Pancreas (tissue), 10 donors: ENCODE measurements at regions not wholly inside any gene's neighbourhood (a gene's known extent, or its start where the extent isn't known, plus 50 kb on each side); places are given as distances from the start of the nearest gene placed in this dataset.

Source experiments
- ATAC-seq, 4 donors: fragments of 200-7000 bp; cut with Tn5 transposase; one replicate each; pipeline versions ENCODE4 v1.8.0 to v1.9.1; 2020; ENCODE audit warnings: mild to moderate bottlenecking in 4 of 4, moderate library complexity in 4 of 4
- DNase-seq, 6 donors: peaks; one replicate each; pipeline ENCODE4 v3.0.0-alpha.2; 2020
- FAIRE-seq: peaks from 2 replicates; lab custom pipeline; 2012; peaks lifted over from hg19 to GRCh38; lab: Jason Lieb, UNC
- H3K27ac ChIP-seq, 4 donors: fragments of 200-600 bp; sonication (generic); 1 replicate in 3 of 4; 2 replicates in 1 of 4; pipeline versions ENCODE4 v1.5.0 to v1.8.0; 2020
- H3K27me3 ChIP-seq, 4 donors: fragments of 200-600 bp; one replicate each; pipeline ENCODE4 v1.8.0; 2021
- H3K36me3 ChIP-seq, 3 donors: fragments of 200-600 bp; sonication (generic) in 1 of 3; one replicate each; pipeline versions ENCODE4 v1.5.0 to v1.8.0; 2020 to 2021
- H3K4me1 ChIP-seq, 3 donors: fragments of 200-600 bp; one replicate each; pipeline ENCODE4 v1.8.0; 2021
- H3K4me3 ChIP-seq, 4 donors: fragments of 200-600 bp; sonication (generic) in 2 of 4; one replicate each; pipeline versions ENCODE4 v1.5.0 to v1.8.0; 2020 to 2021
- H3K9me3 ChIP-seq, 4 donors: fragments of 200-600 bp; one replicate each; pipeline ENCODE4 v1.8.0; 2021
- CTCF ChIP-seq, 4 donors: fragments of 200-600 bp; sonication (generic) in 3 of 4; IDR thresholded peaks; one replicate each; pipeline versions ENCODE4 v1.5.0 to v1.8.0; 2021; ENCODE audit warnings: antibody characterized with exemption in 4 of 4
- WGBS, 2 donors: extraction: QIAGEN DNeasy Blood & Tissue Kit; methylation state at CpG; one replicate each; pipeline ENCODE4 v1.1.7; 2013; 5-methylcytosine and 5-hydroxymethylcytosine counted together
- intact Hi-C, 3 donors: fragments of 100-400 bp; cut with DNase I; formaldehyde crosslinking; loops; one replicate each; pipeline versions ENCODE4 v1.11.1 to v1.14.2; 2022
- donor health status: healthy with polysubstance abuse.
- donor health status: DM: no; HTN: no; CAD: no; lungs with moderate emphysema.
- donor health status: DM: no; HTN: no; CAD: no.
- donor health status: control.
- donor health status: control.
- donor health status: Bipolar disorder and iron deficiency.
- donor health status: DM: yes; HTN: yes; CAD: no.
- donor health status: DM: no; HTN: no; CAD: no.
- donor health status: DM: no; HTN: no; CAD: no.
- donor health status: DM: yes; HTN: yes; CAD: no.

- DNase-seq (no peak), ATAC-seq (no peak), FAIRE-seq (no peak)
- no peak overlapping the region for H3K27ac ChIP-seq
- H3K4me3 ChIP-seq = no peak overlapping the region
- WGBS, 2 donors = 56 to 86% methylated on average over 2 of the region's 2 CpGs
- no peaks in the 10 kb centered on the region for H3K9me3 ChIP-seq
- TF ChIP-seq CTCF (IDR thresholded peaks at IDR 0.05) = no peak
- intact Hi-C loops = no loop called here
- H3K27me3 ChIP-seq = no peaks in the 10 kb centered on the region
- H3K4me1 ChIP-seq = no peaks in the 10 kb centered on the region
- H3K36me3 ChIP-seq = no peaks in the 10 kb centered on the region
Observed at GRCh38 chr3:159233734-159234133, 431.9 kb downstream of the MFSD1 start.

- intact Hi-C loops = no loop called here
- Histone ChIP-seq H3K36me3 (no peaks in the 10 kb centered on the region), H3K4me1 (no peaks in the 10 kb centered on the region), H3K9me3 (no peaks in the 10 kb centered on the region), H3K4me3 (no peak overlapping the region), H3K27ac (no peak overlapping the region), H3K27me3 (no peaks in the 10 kb centered on the region)
- 37 to 66% methylated on average over 3 of the region's 3 CpGs for WGBS, 2 donors
- DNase-seq = no peak
- ATAC-seq = no peak
- FAIRE-seq = no peak
- no peak for TF ChIP-seq CTCF (IDR thresholded peaks at IDR 0.05)
Observed at GRCh38 chr3:159234306-159234705, 432.5 kb downstream of the MFSD1 start.

DNA sequence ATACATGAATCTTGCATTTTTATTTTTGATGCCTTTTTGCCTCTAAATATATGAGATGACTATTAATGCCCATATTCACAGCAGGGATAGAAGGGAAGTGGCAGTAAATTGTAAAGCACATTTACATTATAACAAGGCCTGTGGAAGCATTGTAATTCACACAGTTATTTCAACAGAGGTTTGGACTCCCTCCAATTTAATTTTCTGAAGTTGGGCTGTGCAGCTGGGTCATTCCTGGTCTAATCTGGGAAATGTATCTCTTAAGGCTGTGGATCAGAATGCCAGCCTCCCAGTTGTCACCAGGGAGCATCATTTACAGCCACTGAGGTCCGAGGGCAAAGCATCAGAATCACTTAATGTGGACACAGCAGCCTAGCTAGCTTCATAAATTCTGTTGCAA, 434.5 kb downstream of the MFSD1 start:
- H3K4me1 ChIP-seq = no peaks in the 10 kb centered on the region
- FAIRE-seq (no peak), DNase-seq (no peak), ATAC-seq (no peak)
- H3K36me3 ChIP-seq = no peaks in the 10 kb centered on the region
- 71 to 87% methylated on average over 1 of the region's 1 CpG for WGBS, 2 donors
- no peak overlapping the region for H3K4me3 ChIP-seq
- H3K9me3 ChIP-seq = no peaks in the 10 kb centered on the region
- H3K27me3 ChIP-seq = no peaks in the 10 kb centered on the region
- intact Hi-C loops = no loop called here
- no peak for TF ChIP-seq CTCF (IDR thresholded peaks at IDR 0.05)
- no peak overlapping the region for H3K27ac ChIP-seq

- no peak for DNase-seq
- Histone ChIP-seq H3K9me3 (no peaks in the 10 kb centered on the region), H3K36me3 (no peaks in the 10 kb centered on the region), H3K4me3 (no peak overlapping the region), H3K27ac (no peak overlapping the region), H3K4me1 (no peaks in the 10 kb centered on the region), H3K27me3 (no peaks in the 10 kb centered on the region)
- 70 to 76% methylated on average over 3 of the region's 3 CpGs for WGBS, 2 donors
- no peak for FAIRE-seq
- no peak for ATAC-seq
- TF ChIP-seq CTCF (IDR thresholded peaks at IDR 0.05) = no peak
- intact Hi-C loops = no loop called here
Observed at GRCh38 chr3:159237226-159237625, 435.4 kb downstream of the MFSD1 start.

DNA sequence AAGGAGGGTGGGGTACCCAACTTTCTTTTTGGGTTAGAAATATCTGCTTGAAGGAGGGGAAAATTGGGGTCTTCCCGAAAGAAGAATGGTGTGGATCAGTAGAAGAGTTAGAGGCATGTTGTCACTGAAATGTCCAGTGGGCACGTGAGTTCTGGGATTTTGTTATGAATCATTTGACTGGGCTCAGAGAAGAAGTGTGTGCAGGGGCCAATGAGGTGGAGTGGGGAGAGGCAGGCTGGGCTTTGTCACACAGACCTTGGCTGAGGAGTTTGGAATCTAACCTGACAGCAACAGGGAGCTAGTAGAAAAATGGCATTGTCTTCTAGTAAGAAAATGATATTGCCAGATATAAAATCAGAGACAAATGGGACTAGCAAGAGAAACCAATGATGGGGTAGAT, 436.8 kb downstream of the MFSD1 start:
- no peak for TF ChIP-seq CTCF (IDR thresholded peaks at IDR 0.05)
- Histone ChIP-seq H3K9me3 (no peaks in the 10 kb centered on the region), H3K27me3 (no peaks in the 10 kb centered on the region), H3K4me3 (no peak overlapping the region), H3K27ac (no peak overlapping the region), H3K36me3 (no peaks in the 10 kb centered on the region), H3K4me1 (no peaks in the 10 kb centered on the region)
- DNase-seq (no peak), FAIRE-seq (no peak), ATAC-seq (no peak)
- intact Hi-C loops = no loop called here
- WGBS, 2 donors = 72 to 84% methylated on average over 2 of the region's 2 CpGs
